AG09309 (cell line): ENCODE measurements at regions not wholly inside any gene's neighbourhood (a gene's known extent, or its start where the extent isn't known, plus 50 kb on each side); places are given as distances from the start of the nearest gene placed in this dataset.

Experiments
- DNase-seq: peaks from one replicate; pipeline ENCODE4 v3.0.0-alpha.2; 2010; ENCODE audit warnings: low read depth
- H3K4me3 ChIP-seq: 2 replicates; pipeline ENCODE4 v1.5.1; 2011; ENCODE audit warnings: mild to moderate bottlenecking, low read depth, low read length, moderate library complexity; ENCODE audit not compliant: control insufficient read depth
- CTCF ChIP-seq: IDR thresholded peaks from 2 replicates; pipeline ENCODE4 v1.5.1; 2011; ENCODE audit warnings: mild to moderate bottlenecking, low read depth, low read length, inconsistent platforms; ENCODE audit not compliant: insufficient read depth, control insufficient read depth; ENCODE audit errors: missing control alignments

- H3K4me3 ChIP-seq, result no peak overlapping the region
- TF ChIP-seq CTCF, result no peak
- DNase-seq, result no peak
Observed at GRCh38 chr18:6465281-6465680, 50.6 kb upstream of the L3MBTL4 start.

- H3K4me3 ChIP-seq, result no peak overlapping the region
- TF ChIP-seq CTCF, result no peak
- DNase-seq, result no peak
Observed at GRCh38 chr18:6476190-6476589, 61.5 kb upstream of the L3MBTL4 start.

GRCh38 chr18:6476880-6477279 is 62.2 kb upstream of the L3MBTL4 start:
- no peak for TF ChIP-seq CTCF
- no peak for DNase-seq
- no peak overlapping the region for H3K4me3 ChIP-seq

GRCh38 chr18:6478121-6478520 is 63.4 kb upstream of the L3MBTL4 start:
- TF ChIP-seq CTCF, result no peak
- no peak for DNase-seq
- H3K4me3 ChIP-seq, result no peak overlapping the region

- H3K4me3 ChIP-seq, result no peak overlapping the region
- no peak for DNase-seq
- no peak for TF ChIP-seq CTCF
Observed at GRCh38 chr18:6479699-6480098, 65.0 kb upstream of the L3MBTL4 start.

GRCh38 chr18:6482198-6482977 is 67.7 kb upstream of the L3MBTL4 start:
- peak; percentile 14 for DNase-seq
- no peak overlapping the region for H3K4me3 ChIP-seq
- peak; percentile 55 for TF ChIP-seq CTCF

GRCh38 chr18:6484659-6485058 is 69.9 kb upstream of the L3MBTL4 start:
- no peak overlapping the region for H3K4me3 ChIP-seq
- no peak for DNase-seq
- TF ChIP-seq CTCF, result no peak
